ENCODE measurements at regions not wholly inside any gene's neighbourhood (a gene's known extent, or its start where the extent isn't known, plus 50 kb on each side); places are given as distances from the start of the nearest gene placed in this dataset.
A peak's percentile ranks its signal among the peaks of the same experiment; 100 is the strongest.

DNA sequence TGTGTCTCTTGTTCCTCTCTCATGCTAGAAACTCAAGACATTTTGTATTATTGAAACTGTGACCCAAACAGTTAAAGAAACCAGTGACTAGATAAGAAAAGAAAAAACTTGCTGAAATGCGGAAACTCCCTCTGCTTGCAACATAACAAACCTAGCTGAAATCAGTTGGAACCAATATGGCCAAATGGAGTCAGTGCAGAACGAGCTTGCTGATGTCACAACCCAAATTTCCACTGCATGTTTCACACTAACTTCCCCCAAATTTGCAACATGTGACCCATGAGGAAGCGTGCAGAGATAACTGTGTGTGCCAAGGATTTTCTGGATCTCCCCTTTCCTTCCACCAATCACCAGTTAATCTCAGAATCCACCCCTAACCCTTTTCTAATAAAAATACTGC, 208.0 kb downstream of the DLEU7 start:
- no peaks in the 10 kb centered on the region for H3K4me1 ChIP-seq
- H3K9me3 ChIP-seq: no peaks in the 10 kb centered on the region
- H3K9ac ChIP-seq: no peak overlapping the region
- H3K4me3 ChIP-seq: no peak overlapping the region
- H4K20me1 ChIP-seq: no peaks in the 10 kb centered on the region
- H3K27ac ChIP-seq: no peak overlapping the region
- no peaks in the 10 kb centered on the region for H3K36me3 ChIP-seq
- no peaks in the 10 kb centered on the region for H3K27me3 ChIP-seq
- no peak overlapping the region for H3K4me2 ChIP-seq
- no peak for TF ChIP-seq Cebpa-rat (IDR thresholded peaks at IDR 0.05)

DNA sequence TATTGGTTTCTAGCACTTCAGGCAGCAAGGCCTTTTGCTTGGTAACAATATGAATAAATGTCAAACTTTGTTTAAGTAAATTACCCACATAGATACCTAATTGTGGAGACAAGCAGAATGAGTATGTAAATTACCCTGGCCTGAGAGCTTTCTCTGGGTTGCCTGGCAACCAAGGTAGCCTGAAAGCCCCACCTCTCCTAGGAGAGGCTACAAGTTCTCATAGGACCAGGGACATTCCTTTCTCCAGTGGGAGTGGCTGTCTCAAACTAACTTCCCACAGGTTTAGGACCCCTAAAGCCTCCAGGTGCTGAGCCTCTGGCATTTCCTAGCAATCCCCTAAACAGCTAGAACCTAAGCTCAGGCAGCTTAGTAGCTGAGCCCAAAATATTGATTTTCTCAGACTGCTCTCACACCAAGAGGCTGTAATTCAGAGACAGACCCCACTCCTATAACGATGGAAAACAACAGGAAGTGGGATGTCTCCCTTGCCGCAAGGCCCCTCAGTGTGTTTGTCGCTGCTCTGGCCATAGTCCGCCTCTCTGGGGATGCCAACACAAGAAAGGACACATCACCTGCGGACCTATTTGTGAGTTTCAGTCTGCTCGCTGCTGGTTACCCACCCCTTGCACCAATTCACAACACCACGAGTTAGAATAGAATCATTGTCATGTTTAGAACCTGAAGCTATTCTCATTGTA, 207.3 kb downstream of the DLEU7 start:
- TF ChIP-seq Cebpa-rat (IDR thresholded peaks at IDR 0.05): no peak
- Histone ChIP-seq H3K4me3 (no peak overlapping the region), H3K36me3 (no peaks in the 10 kb centered on the region), H3K27me3 (no peaks in the 10 kb centered on the region), H4K20me1 (no peaks in the 10 kb centered on the region), H3K4me2 (no peak overlapping the region), H3K9me3 (no peaks in the 10 kb centered on the region), H3K4me1 (no peaks in the 10 kb centered on the region), H3K9ac (no peak overlapping the region), H3K27ac (no peak overlapping the region)

DNA sequence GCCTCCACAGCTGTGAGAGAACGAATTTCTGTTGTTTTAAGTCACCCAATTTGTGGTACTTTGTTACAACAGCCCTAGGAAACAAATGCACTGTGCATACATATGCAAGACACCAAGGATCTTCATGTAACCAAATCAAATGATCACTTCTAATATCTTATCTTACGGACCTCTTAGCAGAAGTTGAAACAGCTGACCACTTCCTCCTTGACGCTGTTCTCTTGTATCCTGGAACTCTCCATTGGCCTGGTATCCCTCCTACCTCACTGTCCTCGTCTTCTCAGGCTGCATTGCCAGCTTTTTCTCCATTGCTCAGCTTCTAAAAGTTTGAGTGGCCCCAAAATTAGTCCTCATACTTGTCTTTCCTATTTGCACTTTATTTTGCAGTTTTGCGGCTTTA, 200.4 kb downstream of the DLEU7 start:
- no peak for TF ChIP-seq Cebpa-rat (IDR thresholded peaks at IDR 0.05)
- Histone ChIP-seq H3K4me2 (no peak overlapping the region), H3K36me3 (no peaks in the 10 kb centered on the region), H3K9ac (no peak overlapping the region), H3K27ac (no peak overlapping the region), H3K27me3 (no peaks in the 10 kb centered on the region), H3K4me1 (no peaks in the 10 kb centered on the region), H4K20me1 (no peaks in the 10 kb centered on the region), H3K9me3 (0 out of 2 replicates have a peak, but pooled peaks cover 5% of the 10 kb centered on the region), H3K4me3 (no peak overlapping the region)

DNA sequence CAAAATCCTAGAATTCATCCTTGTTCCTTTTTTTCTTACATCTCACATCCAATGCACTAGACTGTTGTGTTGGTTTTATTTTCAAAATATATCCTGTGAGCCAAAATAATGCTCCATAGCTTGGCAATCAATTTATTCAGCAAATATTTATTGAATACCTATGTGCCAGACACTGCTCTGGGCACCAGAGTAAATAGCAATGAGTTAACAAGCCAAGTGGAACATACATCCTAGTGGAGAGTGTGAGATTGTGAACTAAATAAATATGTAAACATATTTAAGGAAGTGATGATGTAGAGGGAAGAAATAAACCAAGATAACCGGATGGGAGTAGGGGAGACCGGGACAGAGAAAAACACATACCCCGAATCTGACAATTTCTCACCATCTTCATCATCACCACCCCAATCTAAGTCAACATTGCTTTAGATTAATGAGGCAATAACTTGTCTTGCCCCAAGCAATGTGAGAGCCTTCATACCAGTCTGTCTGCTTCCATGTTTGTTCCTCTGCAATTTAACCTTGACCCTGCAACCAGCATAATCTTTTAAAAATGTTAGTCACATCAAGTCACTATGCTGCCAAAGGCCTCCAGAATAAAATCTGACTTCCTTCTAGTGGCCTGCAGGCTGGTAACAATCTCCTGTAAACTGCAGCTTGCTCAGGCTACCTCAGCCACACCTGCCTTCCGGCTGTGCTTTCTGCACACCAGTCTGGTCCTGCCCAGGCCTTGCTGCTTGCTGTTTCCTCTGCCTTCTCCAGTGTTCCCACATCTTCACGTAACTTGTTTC, 199.2 kb downstream of the DLEU7 start:
- Histone ChIP-seq H4K20me1 (no peaks in the 10 kb centered on the region), H3K4me1 (no peaks in the 10 kb centered on the region), H3K9ac (no peak overlapping the region), H3K36me3 (no peaks in the 10 kb centered on the region), H3K4me2 (no peak overlapping the region), H3K4me3 (no peak overlapping the region), H3K27ac (no peak overlapping the region), H3K27me3 (no peaks in the 10 kb centered on the region), H3K9me3 (0 out of 2 replicates have a peak, but pooled peaks cover 5% of the 10 kb centered on the region)
- no peak for TF ChIP-seq Cebpa-rat (IDR thresholded peaks at IDR 0.05)

DNA sequence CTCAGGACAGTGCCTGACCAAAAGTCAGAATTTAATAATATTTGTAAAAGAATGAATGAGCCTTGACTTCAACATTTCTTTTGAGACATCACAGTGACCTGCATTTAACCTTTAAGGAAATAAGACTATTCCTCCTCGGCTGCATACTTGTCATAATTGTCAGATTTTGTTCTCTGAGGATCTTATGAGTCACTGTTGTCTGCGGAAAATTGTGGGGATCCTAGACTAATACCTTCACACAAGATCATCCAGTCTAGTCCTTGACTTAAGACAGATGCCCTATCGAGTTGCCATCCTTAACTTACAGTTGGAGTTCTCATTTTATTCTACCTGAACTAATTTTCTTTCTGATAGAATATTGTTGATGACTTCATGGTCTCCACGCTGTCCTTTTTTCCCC, 198.4 kb downstream of the DLEU7 start:
- H3K4me3 ChIP-seq: no peak overlapping the region
- no peak for TF ChIP-seq Cebpa-rat (IDR thresholded peaks at IDR 0.05)
- no peaks in the 10 kb centered on the region for H3K27me3 ChIP-seq
- no peak overlapping the region for H3K9ac ChIP-seq
- no peak overlapping the region for H3K4me2 ChIP-seq
- H3K9me3 ChIP-seq: 0 out of 2 replicates have a peak, but pooled peaks cover 5% of the 10 kb centered on the region
- no peaks in the 10 kb centered on the region for H3K4me1 ChIP-seq
- H4K20me1 ChIP-seq: no peaks in the 10 kb centered on the region
- no peaks in the 10 kb centered on the region for H3K36me3 ChIP-seq
- H3K27ac ChIP-seq: no peak overlapping the region

DNA sequence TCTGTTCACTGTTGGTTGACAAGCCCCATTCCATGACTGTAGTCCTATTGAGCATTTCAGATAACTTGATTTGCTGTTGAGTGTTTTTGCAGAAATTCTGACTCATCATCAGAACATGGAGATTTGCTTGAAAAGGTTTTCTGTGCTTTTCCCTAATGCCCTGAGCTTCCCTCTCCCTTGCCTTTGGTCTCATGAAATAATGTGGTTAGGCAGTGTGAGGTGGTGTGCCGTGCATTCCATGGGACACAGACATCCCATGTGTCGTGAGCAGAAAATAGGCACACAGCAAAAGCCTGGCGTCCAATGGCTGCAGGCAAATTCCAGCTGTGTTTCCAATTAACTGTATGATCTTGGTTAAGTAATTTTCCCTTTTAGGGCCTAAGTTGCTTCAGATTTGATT, 197.4 kb downstream of the DLEU7 start:
- Histone ChIP-seq H3K4me3 (no peak overlapping the region), H3K9ac (no peak overlapping the region), H3K27ac (no peak overlapping the region), H3K9me3 (0 out of 2 replicates have a peak, but pooled peaks cover 5% of the 10 kb centered on the region), H3K27me3 (no peaks in the 10 kb centered on the region), H4K20me1 (no peaks in the 10 kb centered on the region), H3K4me2 (no peak overlapping the region), H3K36me3 (no peaks in the 10 kb centered on the region), H3K4me1 (peaks cover 10% of the 10 kb centered on the region)
- no peak for TF ChIP-seq Cebpa-rat (IDR thresholded peaks at IDR 0.05)

DNA sequence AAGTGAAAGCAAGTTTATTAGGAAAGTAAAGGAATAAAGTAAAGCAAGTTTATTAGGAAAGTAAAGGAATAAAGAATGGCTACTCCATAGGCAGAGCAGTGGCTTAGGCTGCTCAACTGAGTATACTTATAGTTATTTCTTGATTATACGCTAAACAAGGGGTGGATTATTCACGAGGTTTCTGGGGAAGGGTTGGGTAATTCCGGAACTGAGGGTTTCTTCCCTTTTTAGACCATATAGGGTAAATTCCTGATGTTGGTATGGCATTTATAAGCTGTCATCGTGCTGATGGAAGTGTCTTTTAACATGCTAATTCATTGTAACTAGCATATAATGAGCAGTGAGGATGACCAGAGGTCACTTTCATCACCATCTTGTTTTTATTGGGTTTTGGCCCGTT, 194.3 kb downstream of the DLEU7 start:
- no peaks in the 10 kb centered on the region for H3K27me3 ChIP-seq
- no peak for TF ChIP-seq Cebpa-rat (IDR thresholded peaks at IDR 0.05)
- H3K4me1 ChIP-seq: peaks cover 23% of the 10 kb centered on the region
- no peak overlapping the region for H3K4me3 ChIP-seq
- 0 out of 2 replicates have a peak, but pooled peaks cover 3% of the 10 kb centered on the region for H3K9me3 ChIP-seq
- H4K20me1 ChIP-seq: no peaks in the 10 kb centered on the region
- no peak overlapping the region for H3K27ac ChIP-seq
- no peaks in the 10 kb centered on the region for H3K36me3 ChIP-seq
- no peak overlapping the region for H3K4me2 ChIP-seq
- no peak overlapping the region for H3K9ac ChIP-seq

DNA sequence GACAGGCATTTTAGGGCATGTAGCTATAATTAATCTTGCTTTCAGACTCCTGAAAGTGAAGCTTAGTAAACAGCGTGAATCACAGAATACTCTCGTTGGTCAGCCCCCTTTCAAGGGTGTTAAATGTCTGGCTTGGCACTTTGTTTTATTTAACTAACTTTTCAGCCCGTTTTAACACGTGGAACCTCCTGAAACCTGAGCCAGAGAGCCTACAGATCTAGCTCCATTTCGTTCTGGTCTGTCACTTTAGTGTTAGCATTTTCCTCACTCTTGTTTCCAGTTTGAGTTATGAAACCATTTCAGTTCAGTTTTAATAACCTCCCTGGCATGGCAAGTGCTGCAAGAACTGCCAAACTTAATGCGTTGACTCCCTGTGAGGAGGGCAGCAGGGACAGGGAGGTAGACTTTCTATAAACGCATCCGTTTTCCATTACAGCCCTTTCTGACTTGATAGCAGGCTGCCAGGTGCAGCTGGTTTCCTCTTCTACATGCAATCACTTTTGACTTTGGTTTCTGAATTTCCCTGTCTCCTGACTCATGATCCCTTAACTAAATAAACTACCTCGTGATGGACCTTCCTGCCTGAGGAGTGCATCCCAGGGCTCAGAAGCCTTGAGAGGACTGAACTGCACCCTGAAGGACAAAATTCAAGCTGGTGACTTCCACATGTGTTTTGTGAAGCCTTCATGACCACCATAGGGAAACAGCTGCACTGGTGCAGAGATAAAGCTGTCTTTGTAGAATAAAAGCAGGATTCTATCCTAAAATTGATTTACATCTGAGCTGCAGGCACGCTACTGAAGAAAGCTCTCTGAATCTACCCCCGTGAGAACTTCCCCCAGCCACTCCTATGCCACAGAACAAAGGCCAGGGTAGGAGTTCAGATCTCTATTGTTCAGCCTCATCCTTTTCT, 192.6 kb downstream of the DLEU7 start:
- Histone ChIP-seq H3K4me1 (peaks cover 23% of the 10 kb centered on the region), H4K20me1 (no peaks in the 10 kb centered on the region), H3K36me3 (no peaks in the 10 kb centered on the region), H3K9ac (no peak overlapping the region; the same call in 1 of the 2 replicates), H3K27ac (peak overlapping the region; percentile 25; the same call in 1 of the 2 replicates), H3K4me2 (peak overlapping the region; percentile 63), H3K9me3 (no peaks in the 10 kb centered on the region), H3K4me3 (no peak overlapping the region), H3K27me3 (no peaks in the 10 kb centered on the region)
- TF ChIP-seq Cebpa-rat (IDR thresholded peaks at IDR 0.05): no peak

DNA sequence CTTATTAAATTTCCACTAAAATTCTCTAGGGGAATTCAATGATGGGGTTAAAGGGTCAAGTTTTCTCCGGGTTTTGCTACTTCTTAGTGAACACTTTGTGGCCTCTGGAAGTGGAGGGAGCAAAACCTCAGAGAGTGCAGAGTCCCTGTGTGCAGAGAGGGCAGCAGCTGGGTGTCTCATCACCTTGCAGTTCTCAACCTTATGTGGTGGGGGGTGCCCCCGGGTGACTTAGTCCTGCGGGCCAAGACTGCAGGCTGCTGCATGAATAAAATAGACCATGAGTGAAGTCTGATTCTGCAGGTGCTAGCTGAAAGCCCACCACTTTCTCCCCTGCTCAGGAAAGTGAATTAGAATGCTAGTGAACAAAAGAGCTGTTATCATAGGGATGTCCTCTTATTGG, 191.6 kb downstream of the DLEU7 start:
- H3K9ac ChIP-seq: no peak overlapping the region
- no peaks in the 10 kb centered on the region for H3K36me3 ChIP-seq
- no peak for TF ChIP-seq Cebpa-rat (IDR thresholded peaks at IDR 0.05)
- H3K4me3 ChIP-seq: no peak overlapping the region
- no peaks in the 10 kb centered on the region for H3K27me3 ChIP-seq
- no peaks in the 10 kb centered on the region for H3K9me3 ChIP-seq
- no peak overlapping the region for H3K27ac ChIP-seq
- peaks cover 23% of the 10 kb centered on the region for H3K4me1 ChIP-seq
- H3K4me2 ChIP-seq: peak overlapping the region; percentile 19; the same call in 1 of the 2 replicates
- no peaks in the 10 kb centered on the region for H4K20me1 ChIP-seq

Data from BLaER1 (cell line).